GM20000 (cell line): ENCODE measurements at regions not wholly inside any gene's neighbourhood (a gene's known extent, or its start where the extent isn't known, plus 50 kb on each side); places are given as distances from the start of the nearest gene placed in this dataset.
"Not testable (repeated sequence)": the region's sequence is repeated elsewhere in the genome, so short reads cannot be mapped to it uniquely, and the experiment has no call there.

Experiments used
- DNase-seq: peaks from one replicate; pipeline ENCODE4 v3.0.0; 2012; ENCODE audit warnings: low spot score
- TF ChIP-seq, protein P1 (sequence below): IDR thresholded peaks from 2 replicates; pipeline ENCODE4 v1.5.1; 2012; ENCODE audit warnings: mild to moderate bottlenecking, control low read depth; ENCODE audit errors: extremely low read depth, missing control alignments

- no peak for DNase-seq
- TF ChIP-seq, protein P1, sequence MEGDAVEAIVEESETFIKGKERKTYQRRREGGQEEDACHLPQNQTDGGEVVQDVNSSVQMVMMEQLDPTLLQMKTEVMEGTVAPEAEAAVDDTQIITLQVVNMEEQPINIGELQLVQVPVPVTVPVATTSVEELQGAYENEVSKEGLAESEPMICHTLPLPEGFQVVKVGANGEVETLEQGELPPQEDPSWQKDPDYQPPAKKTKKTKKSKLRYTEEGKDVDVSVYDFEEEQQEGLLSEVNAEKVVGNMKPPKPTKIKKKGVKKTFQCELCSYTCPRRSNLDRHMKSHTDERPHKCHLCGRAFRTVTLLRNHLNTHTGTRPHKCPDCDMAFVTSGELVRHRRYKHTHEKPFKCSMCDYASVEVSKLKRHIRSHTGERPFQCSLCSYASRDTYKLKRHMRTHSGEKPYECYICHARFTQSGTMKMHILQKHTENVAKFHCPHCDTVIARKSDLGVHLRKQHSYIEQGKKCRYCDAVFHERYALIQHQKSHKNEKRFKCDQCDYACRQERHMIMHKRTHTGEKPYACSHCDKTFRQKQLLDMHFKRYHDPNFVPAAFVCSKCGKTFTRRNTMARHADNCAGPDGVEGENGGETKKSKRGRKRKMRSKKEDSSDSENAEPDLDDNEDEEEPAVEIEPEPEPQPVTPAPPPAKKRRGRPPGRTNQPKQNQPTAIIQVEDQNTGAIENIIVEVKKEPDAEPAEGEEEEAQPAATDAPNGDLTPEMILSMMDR: no peak
Measured at GRCh38 chr19:30106417-30107095, 164.5 kb downstream of the URI1 start.

GRCh38 chr19:30107251-30107650 is 165.2 kb downstream of the URI1 start:
- DNase-seq: no peak
- TF ChIP-seq, protein P1: no peak

GRCh38 chr19:30109565-30109964 is 167.5 kb downstream of the URI1 start:
- DNase-seq: peak; percentile 34
- TF ChIP-seq, protein P1: no peak

DNA sequence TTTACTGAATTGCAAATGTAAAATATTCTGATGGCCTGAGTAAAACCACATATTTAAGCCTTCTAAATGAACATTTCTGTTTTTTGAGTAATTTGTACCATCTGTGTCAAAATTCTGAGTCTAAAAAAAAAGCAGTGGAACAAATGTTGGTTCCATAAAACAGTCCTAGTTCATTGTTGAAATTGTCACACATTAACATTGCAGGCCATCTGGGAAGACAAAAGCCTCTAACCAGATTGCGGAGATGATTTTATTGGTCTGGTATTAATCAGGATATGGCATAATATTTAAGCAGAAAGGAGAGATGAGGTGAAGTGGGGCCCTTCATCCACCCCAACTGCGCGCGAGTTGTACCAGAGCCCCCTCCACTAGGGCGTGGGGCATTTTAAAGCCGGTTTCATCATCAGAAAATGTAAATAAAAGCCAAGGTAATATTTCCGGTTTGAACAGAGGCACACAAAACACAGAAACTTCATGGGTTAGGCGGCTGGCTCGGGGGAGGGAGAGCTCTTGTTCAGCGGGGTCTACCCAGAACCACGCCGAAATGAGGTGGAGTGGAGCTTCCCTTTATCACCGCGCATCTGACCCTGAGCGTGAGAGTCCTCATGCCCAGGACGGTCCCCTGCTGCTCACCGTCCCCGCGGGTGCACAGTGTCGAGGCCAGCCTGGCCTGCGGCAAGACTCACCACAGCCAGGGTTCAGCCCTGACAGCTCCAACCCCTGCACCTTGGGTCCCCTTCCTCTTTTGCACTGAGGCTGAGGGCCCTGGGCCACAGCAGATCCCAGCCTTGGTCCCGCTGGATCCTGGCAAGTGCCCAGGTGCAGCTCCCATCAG is 169.2 kb downstream of the URI1 start:
- DNase-seq: no peak
- TF ChIP-seq, protein P1: no peak

DNA sequence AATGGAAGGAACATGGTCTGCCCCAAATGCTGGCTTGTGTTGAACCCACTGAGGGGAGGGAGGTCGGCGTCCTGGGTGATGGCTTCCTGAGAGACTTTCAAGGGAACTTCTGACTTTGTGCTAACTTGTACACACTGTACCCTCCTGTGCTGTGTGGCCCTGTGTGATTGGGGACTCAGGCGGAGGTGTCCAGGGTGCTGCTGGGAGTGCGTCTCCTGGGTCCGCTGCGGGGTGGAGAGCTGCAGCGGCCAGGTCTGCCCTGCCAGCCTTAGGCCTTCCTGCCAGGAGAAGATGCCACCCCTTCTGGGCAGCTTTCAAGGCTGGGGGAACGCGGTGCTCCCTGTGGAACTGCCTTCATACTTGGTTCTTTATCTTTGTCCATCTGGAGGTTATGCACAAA is 170.1 kb downstream of the URI1 start:
- TF ChIP-seq, protein P1: no peak

DNA sequence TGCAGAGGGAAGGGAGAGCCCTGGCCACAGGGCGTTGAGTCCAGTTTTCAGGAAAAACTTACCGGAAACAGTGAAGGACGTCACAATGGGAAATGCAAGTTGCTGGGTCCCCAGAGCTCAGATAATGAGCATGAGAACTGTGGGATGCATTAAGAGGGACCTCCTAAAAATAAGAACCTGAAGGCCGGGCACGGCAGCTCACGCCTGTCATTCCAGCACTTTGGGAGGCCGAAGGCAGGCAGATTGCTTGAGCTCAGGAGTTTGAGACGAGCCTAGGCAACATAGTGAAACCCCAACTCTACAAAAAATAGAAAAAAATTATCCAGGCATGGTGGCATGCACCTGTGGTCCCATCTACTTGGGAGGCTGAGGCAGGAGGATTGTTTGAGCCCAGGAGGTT is 170.6 kb downstream of the URI1 start:
- no peak for DNase-seq
- TF ChIP-seq, protein P1: no peak

More for the DNA sequence above, 170.1 kb downstream of the URI1 start:
- DNase-seq: no peak

- no peak for DNase-seq
- TF ChIP-seq, protein P1: no peak
Measured at GRCh38 chr19:30113186-30113585, 171.1 kb downstream of the URI1 start.

DNA sequence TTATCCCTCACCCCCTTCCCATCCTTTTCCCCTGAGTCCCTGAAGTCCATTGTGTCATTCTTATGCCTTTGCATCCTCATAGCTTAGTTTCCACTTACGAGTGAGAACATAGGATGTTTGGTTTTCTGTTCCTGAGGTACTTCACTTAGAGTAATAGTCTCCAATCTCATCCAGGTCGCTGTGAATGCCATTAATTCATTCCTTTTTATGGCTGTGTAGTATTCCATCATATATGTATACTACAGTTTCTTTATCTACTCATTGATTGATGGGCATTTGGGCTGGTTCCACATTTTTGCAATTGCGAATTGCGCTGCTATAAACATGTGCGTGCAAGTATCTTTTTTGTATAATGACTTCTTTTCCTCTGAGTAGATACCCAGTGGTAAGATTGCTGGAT is 172.1 kb downstream of the URI1 start:
- not testable (repeated sequence) for DNase-seq
